ENCODE measurements at regions not wholly inside any gene's neighbourhood (a gene's known extent, or its start where the extent isn't known, plus 50 kb on each side); places are given as distances from the start of the nearest gene placed in this dataset.

GRCh38 chr2:208722731-208723130, 316.1 kb downstream of the PTH2R start:
- Mint-ChIP-seq H3K27ac (no peak overlapping the region), H3K9me3 (no peaks in the 10 kb centered on the region), H3K4me3 (no peak overlapping the region), H3K36me3 (ENCODE audit: insufficient read depth in 1 of 3, low read depth in 3 of 3) (no peaks in the 10 kb centered on the region), H3K27me3 (ENCODE audit: low read depth) (no peaks in the 10 kb centered on the region), H3K4me1 (no peaks in the 10 kb centered on the region)
- Histone ChIP-seq H2AK5ac (ENCODE audit: insufficient read length, low read length) (no peak overlapping the region), H2BK15ac (ENCODE audit: low read depth, low read length) (no peak overlapping the region), H4K91ac (ENCODE audit: insufficient read length, low read depth, low read length) (no peak overlapping the region), H4K5ac (ENCODE audit: insufficient read length, low read depth, low read length) (no peak overlapping the region), H4K20me1 (ENCODE audit: control insufficient read depth, insufficient read depth, insufficient read length) (no peaks in the 10 kb centered on the region), H2BK20ac (ENCODE audit: low read depth, low read length, poor library complexity, severe bottlenecking) (no peak overlapping the region), H3K18ac (ENCODE audit: insufficient read length, low read depth, low read length) (no peak overlapping the region), H3K56ac (ENCODE audit: insufficient read length, low read depth, low read length) (no peak overlapping the region), H3K4ac (ENCODE audit: low read depth, low read length) (no peak overlapping the region), H4K8ac (replicated peaks; ENCODE audit: insufficient read length, low read depth, low read length) (no peak overlapping the region), H2BK12ac (ENCODE audit: insufficient read length, low read depth, low read length) (no peak overlapping the region), H3K14ac (ENCODE audit: insufficient read depth, low read length) (no peak overlapping the region), H3K79me2 (ENCODE audit: insufficient read depth, low read length) (no peaks in the 10 kb centered on the region), H3K4me2 (ENCODE audit: insufficient read depth, insufficient read length, low read length) (no peak overlapping the region), H3K27ac (ENCODE audit: insufficient read length, low read depth, low read length) (no peak overlapping the region), H3K79me1 (ENCODE audit: insufficient read depth, low read depth, low read length, poor library complexity, severe bottlenecking) (no peaks in the 10 kb centered on the region), H3K27me3 (ENCODE audit: insufficient read depth, low read length) (no peaks in the 10 kb centered on the region), H3T11ph (ENCODE audit: low read length) (no peak overlapping the region), H2BK5ac (ENCODE audit: insufficient read length, low read length) (no peak overlapping the region), H3K23ac (ENCODE audit: insufficient read length, low read depth, low read length) (no peak overlapping the region), H3K9me3 (ENCODE audit: control insufficient read depth, low read depth, low read length) (no peaks in the 10 kb centered on the region), H3K9ac (ENCODE audit: extremely low read depth, insufficient read length, low read length) (no peak overlapping the region), H2AFZ (ENCODE audit: low read length) (no peak overlapping the region), H2BK120ac (ENCODE audit: low read depth, low read length, poor library complexity, severe bottlenecking) (no peak overlapping the region), H3K4me1 (ENCODE audit: insufficient read depth, low read length) (no peaks in the 10 kb centered on the region), H3K23me2 (ENCODE audit: insufficient read length, low read depth, low read length, poor library complexity, severe bottlenecking) (no peaks in the 10 kb centered on the region)
- TF ChIP-seq CTCF (conservative IDR thresholded peaks at IDR 0.05): no peak
- no peak for DNase-seq
- WGBS (ENCODE audit: extremely low coverage, insufficient read length, low lambda C conversion rate): no CpG with 5 or more reads among the region's 1 CpG

Data from H9 (cell line).